GDM1 (cell line): ENCODE measurements at regions not wholly inside any gene's neighbourhood (a gene's known extent, or its start where the extent isn't known, plus 50 kb on each side); places are given as distances from the start of the nearest gene placed in this dataset.

Source experiments
- DNase-seq: peaks from one replicate; lab custom pipeline; 2025; lab: John Stamatoyannopoulos, UW

- no peak for DNase-seq
These were observed 239.0 kb downstream of the EIPR1 start for GRCh38 chr2:3138621-3139020.

GRCh38 chr2:3137651-3138300 lies 239.8 kb downstream of the EIPR1 start:
- DNase-seq: no peak

DNA sequence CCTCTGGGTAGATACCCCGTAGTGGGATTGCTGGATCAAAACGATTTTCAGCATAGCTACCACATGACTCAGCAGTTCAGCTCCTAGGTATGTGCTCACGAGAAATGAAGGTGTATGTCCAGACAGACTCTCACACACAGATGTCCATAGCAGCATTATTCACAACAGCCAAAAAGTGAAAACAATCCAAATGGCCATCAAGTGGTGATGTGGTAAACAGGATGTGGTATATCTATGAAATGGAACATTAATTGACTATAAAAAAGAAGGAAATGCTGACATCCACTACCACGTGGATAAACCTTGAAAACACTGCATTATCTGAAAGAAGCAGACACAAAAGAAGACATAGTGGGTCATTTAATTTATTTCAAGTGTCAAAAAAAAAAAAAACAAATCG lies 241.9 kb downstream of the EIPR1 start:
- no peak for DNase-seq

GRCh38 chr2:3134026-3134571 lies 243.5 kb downstream of the EIPR1 start:
- DNase-seq: no peak

DNA sequence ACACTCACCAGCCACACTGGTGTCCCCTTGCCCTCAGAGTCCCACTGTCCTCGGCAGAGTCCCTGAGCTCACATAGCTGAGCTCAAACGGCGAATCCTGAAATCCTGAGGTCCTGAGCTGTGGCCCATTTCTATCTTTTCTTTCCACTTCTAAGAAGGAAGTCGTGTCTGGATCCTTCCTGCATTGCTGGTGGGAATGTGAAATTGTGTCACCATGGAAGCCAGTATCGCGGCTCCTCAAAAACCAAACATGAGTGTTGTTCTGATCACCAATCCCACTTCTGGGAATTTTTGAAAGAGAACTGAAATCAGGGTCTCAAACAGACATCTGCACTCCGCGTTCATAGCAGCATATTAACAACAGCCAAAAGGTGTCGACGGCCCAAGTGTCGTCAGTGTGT lies 244.7 kb downstream of the EIPR1 start:
- DNase-seq: no peak

- no peak for DNase-seq
These were observed 245.2 kb downstream of the EIPR1 start for GRCh38 chr2:3132466-3132865.

DNA sequence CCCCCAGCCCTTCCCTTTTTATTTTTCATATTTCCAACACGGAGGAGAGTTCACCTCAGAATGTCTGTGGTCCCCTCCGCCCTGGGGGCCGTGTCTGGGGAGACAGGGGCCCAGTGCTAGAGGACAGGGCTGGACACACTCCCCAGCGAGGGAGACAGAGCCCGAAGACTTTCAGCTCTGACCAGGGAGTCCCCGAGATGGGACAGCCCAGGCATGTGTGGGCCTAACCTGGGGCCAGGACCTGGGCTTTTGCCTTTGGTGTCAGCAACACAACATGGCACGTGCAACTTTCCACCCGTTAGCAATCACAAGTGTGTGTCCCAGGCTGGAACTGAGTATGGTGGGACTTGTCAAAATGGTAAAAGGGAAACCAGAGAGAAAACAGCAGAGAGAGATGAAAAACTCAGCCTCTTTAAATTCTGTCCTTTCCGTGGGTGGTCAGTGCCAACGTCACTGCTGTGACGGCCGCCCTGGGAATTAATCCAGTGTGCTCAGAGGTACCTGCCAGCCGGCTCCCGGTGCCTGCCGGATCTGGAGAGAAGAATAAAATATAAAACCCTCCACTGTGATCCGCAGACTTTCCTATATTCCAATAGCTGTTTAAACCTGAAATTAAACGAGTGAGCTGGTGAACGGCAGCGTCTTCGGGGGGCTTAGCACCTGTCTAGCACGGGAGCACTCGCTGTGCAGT lies 245.8 kb downstream of the EIPR1 start:
- DNase-seq: no peak

DNA sequence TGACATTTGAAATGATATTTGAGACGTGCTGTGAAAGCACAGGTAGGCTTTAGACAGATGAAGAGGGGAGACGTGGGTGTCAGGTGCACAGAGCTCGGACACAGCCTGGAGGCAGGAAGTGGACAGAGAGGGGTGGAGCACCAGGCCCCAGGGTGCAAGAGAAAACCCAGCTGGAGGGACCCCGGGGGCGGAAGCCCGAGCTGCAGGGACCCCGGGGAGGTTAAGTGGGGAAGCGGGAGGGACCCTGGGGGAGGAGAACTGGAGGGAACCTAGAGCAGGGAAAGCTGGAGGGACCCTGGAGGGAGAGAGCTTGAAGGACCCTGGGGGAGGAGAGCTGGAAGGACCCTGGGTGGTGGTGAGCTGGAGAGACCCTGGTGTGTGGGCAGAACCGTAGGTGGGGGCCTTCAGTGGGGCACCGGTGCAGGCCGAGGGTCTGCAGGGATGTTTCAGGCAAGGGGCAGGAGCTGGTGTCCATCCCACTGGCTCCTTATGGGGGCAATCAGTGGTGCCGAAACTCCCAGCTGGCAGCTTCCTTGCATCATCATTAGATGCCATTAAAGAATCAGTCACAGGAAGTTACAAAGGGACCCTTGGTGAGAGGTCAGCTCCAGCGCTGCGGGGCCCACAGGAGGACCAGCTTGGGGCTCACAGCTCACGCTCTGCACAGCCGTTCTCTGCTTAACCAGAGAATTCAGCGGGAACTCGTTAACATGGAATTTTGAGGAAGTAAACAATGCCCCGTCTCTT lies 246.6 kb downstream of the EIPR1 start:
- DNase-seq: no peak

- no peak for DNase-seq
These were observed 247.2 kb downstream of the EIPR1 start for GRCh38 chr2:3130444-3130843.

GRCh38 chr2:3129867-3130266 lies 247.8 kb downstream of the EIPR1 start:
- DNase-seq: no peak

DNA sequence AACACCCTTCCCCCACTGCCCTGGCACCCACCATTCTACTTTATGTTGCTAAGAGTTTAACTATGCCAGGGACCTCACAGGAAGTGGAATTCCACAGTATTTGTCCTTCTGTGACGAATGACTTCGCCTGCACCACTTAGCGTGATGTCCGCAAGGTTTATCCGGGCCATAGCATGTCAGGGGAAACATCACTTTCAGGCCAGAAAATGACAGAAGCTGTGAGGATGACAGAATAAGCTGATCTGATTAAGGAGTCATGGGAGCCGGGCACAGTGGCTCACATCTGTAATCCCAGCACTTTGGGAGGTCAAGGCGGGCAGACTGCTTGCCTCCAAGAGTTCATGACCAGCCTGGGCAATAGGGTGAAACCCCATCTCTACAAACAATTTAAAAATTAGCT lies 248.8 kb downstream of the EIPR1 start:
- no peak for DNase-seq

- DNase-seq: no peak
These were observed 249.9 kb downstream of the EIPR1 start for GRCh38 chr2:3127710-3128109.

DNA sequence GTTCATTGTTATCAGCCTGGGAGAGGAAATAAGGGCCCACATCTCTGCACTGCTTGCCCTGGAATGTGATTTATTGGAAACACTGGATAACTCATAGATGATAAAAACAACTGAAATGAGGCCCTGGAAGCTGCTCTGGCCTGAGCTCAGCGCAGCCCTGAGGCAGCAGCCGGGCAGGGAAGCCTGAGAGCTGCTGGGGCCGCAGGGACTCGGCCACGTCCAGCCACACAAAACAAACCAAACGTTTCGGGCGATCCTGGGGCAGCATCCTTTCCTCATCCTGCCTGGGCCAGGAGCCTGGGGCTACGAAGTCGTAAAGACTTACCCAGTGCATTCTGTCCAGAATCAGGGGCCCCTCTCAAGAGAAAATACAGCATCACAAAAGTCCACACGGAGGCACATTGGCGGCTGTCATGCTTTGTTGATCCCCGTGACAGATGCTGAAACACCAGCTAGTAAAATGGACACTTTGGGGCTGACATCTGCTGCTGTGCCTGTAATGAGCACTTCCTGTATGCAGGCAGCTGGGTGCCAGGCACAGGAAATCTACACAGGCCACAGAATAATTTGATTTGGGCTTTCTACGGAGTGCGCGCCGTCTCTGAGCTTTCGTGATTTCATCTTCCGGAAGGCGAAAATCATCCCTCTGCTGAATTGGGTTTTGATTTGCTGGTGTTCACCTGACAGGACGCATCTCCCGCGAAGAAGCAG lies 250.6 kb downstream of the EIPR1 start:
- no peak for DNase-seq

DNA sequence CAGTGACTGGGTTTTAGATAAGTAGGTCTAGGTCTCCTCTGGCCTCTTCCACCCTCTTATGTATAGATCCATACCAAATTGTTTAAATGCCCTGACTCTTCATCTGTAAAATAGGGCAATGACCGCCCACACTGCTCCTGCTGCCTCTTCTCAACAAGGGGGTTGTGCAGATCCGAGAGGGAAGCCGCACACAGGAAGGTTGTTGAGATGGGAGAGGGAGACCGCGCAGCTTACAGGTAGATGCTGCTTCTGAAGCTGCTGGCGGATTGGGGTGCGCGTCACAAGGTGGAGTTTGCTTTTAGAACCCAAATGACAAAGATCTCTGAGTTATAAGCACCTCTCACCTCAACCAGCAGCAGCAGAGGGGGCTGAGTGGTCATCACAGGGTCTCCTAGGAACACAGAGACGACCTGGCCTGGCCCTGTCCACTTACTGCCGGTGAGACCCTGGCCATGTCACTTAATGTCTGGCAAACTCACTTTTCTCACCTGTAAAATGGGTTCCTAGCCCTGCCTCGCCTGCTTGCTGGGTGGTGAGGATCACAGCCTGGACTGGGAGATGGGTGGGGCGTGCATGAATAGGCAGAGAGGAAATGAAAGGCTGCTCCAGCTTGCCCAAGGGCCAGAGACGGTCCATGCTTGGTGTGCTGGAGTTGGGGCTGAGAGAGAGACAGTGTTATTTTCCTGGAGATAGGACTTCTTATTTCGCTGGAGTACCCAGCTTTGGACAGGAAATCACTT lies 251.3 kb downstream of the EIPR1 start:
- DNase-seq: no peak

- no peak for DNase-seq
These were observed 251.9 kb downstream of the EIPR1 start for GRCh38 chr2:3125761-3126130.

GRCh38 chr2:3125001-3125760 lies 252.4 kb downstream of the EIPR1 start:
- no peak for DNase-seq

- DNase-seq: no peak
These were observed 255.1 kb downstream of the EIPR1 start for GRCh38 chr2:3122525-3122924.

- no peak for DNase-seq
These were observed 256.0 kb downstream of the EIPR1 start for GRCh38 chr2:3121601-3122000.

DNA sequence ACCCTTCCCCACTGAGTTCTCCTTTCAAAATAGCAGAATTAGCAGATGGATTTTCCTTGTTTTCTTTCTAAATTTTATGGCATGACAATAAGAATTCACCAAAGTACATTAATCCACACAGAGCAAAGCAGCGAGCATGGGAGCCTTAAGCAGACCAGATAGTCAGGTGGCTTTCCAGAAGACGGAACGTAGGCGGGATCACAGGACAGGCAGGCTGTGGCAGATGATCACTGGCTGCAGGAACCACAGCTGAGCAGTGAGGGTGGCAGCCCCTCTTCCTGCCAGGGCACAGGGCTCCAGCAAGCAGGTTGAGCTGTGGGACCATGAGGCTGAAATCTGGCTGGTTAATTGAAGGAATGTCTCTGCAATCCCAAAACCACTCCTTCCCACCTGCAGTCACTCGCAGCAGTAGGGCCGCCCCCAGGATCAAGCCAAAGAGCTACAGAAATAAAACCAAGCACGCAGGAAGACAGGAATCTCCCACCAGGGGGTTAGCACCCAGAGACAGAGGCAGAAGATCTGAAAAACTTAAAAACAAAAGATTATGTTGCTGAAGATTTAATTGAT lies 259.9 kb downstream of the EIPR1 start:
- no peak for DNase-seq

- DNase-seq: no peak
These were observed 261.2 kb downstream of the EIPR1 start for GRCh38 chr2:3116371-3116770.
